ENCODE measurements at regions not wholly inside any gene's neighbourhood (a gene's known extent, or its start where the extent isn't known, plus 50 kb on each side); places are given as distances from the start of the nearest gene placed in this dataset.

DNA sequence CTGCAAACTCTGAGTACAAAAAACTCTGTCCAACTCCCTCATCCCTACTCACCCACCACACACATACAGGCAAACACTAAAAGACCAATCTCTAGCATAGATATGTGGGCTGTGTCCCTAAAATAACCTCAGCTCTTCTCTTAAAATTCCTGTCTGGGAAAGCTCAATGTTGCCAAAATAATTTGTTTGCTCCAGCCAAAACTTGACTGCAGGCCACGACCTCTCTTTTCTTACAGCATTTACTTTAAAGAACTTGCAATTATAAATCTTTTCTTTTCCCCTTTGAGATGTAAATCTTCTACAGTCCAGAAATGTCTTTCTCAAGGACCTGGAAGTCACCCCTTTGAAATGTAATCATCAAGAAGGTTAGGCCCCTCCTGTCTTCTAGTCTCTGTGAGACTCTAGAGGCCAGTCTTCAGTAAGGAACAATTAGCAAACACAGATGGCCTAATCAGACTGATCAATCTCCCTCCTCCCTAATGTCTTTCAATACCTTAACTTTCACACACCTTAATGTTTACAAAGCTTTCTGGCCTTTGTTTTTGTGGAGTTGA is 483.6 kb upstream of the RGS18 start:
- no peak overlapping the region for H3K4me3 ChIP-seq (ENCODE audit: extremely low read depth, insufficient read depth, low read length, poor library complexity, severe bottlenecking)
- no peak overlapping the region for H3K27ac ChIP-seq (ENCODE audit: low read depth, low read length, severe bottlenecking)
- no peaks in the 10 kb centered on the region for H3K9me3 ChIP-seq (ENCODE audit: control insufficient read depth, low read length)
- no peaks in the 10 kb centered on the region for H3K4me1 ChIP-seq (ENCODE audit: control insufficient read depth, insufficient read depth, low read length, poor library complexity, severe bottlenecking)
- WGBS, 2 experiments (ENCODE audit: insufficient coverage in 2 of 2) = 20 to 40% methylated on average over 1 of the region's 1 CpG
- no peaks in the 10 kb centered on the region for H3K36me3 ChIP-seq (ENCODE audit: control insufficient read depth, insufficient read depth, low read length)

DNA sequence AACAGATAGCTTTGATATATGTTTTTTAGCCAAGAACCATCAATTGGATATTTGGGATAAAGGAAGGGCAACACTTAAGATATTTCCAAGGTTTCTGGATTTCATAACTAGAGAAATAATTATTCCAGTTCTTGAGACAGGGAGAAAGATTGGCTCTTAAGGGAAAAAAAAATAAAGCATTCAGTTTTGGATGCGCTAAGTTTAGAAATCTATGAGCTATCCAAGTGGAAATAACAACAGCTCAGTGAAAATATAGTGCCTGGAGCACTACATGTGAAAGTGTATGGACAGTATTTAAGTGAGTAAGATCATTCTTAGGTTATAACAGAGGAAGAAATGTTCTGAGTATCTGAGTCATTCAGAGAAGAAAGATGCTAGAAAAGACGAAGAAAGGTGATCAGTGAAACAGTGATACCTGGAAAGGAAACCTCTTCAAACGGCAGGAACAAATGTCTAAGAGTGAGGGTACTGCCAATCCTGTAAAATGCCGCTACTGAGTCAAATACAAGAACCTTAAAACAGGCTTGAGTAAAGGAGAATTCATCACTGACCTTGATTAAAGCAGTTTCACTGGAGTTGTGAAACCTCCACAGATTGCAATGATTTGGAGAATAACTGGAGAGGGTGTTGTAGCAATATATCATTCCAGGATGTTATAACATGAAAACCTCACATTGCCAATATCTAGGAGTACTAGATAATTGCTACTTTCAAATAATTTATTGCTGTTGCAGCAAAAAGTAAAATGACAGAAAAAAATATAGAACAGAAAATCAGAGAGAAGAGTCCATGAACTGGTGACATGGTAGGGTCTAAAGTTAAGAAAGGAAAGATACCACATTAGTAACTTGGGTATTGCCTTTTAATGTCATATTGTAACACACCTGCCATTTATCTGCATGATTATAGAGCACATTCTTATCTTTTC is 482.1 kb upstream of the RGS18 start:
- H3K27ac ChIP-seq (ENCODE audit: low read depth, low read length, severe bottlenecking) = no peak overlapping the region
- no peaks in the 10 kb centered on the region for H3K36me3 ChIP-seq (ENCODE audit: control insufficient read depth, insufficient read depth, low read length)
- no peak overlapping the region for H3K4me3 ChIP-seq (ENCODE audit: extremely low read depth, insufficient read depth, low read length, poor library complexity, severe bottlenecking)
- H3K4me1 ChIP-seq (ENCODE audit: control insufficient read depth, insufficient read depth, low read length, poor library complexity, severe bottlenecking) = no peaks in the 10 kb centered on the region
- no peaks in the 10 kb centered on the region for H3K9me3 ChIP-seq (ENCODE audit: control insufficient read depth, low read length)
- 81 to 88% methylated on average over 4 of the region's 4 CpGs for WGBS, 2 experiments (ENCODE audit: insufficient coverage in 2 of 2)

DNA sequence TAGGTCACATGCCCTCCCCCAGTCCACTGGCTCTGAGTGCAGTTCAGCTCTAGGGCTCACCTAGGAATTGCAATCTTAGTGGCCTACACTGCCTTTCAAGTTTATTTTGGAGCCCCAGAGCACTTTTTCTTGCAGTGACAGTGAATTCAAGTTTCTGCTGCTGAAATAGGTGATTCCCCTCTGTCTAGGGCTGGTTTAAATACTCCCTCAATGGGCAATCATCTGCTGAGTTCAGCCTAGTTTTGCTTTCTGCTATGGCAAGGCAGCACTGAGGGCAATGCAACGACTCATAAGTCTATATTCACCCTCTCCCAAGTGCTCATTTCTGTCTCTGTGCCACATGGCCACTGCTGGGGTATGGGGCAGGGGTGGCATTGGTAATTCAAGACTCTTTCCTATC is 472.6 kb upstream of the RGS18 start:
- H3K27ac ChIP-seq (ENCODE audit: low read depth, low read length, severe bottlenecking) = no peak overlapping the region
- H3K9me3 ChIP-seq (ENCODE audit: control insufficient read depth, low read length) = no peaks in the 10 kb centered on the region
- H3K4me3 ChIP-seq (ENCODE audit: extremely low read depth, insufficient read depth, low read length, poor library complexity, severe bottlenecking) = no peak overlapping the region
- no peaks in the 10 kb centered on the region for H3K36me3 ChIP-seq (ENCODE audit: control insufficient read depth, insufficient read depth, low read length)
- no peaks in the 10 kb centered on the region for H3K4me1 ChIP-seq (ENCODE audit: control insufficient read depth, insufficient read depth, low read length, poor library complexity, severe bottlenecking)
- no CpG with 5 or more reads among the region's 1 CpG for WGBS, 2 experiments (ENCODE audit: insufficient coverage in 2 of 2)

DNA sequence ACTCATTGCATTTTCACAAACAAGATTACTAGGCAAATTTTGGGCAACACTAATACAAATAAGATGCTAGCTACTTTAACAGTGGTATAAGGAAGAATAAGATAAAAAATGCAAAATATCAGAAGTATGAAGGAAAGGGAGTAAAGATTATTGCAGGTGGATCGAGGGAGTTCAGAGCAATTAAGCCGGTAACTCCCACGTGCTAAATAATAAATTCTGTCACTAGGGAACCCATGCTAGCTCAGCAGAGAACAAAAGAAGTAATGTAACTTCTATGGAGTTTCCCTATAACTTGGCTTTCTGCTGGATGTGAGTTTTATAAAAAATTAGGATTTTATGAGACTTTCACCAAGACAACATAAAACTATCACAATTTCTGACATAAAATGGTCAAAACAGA is 470.5 kb upstream of the RGS18 start:
- H3K27ac ChIP-seq (ENCODE audit: low read depth, low read length, severe bottlenecking) = no peak overlapping the region
- no peak overlapping the region for H3K4me3 ChIP-seq (ENCODE audit: extremely low read depth, insufficient read depth, low read length, poor library complexity, severe bottlenecking)
- H3K36me3 ChIP-seq (ENCODE audit: control insufficient read depth, insufficient read depth, low read length) = no peaks in the 10 kb centered on the region
- 75 to 82% methylated on average over 3 of the region's 3 CpGs for WGBS, 2 experiments (ENCODE audit: insufficient coverage in 2 of 2)
- H3K9me3 ChIP-seq (ENCODE audit: control insufficient read depth, low read length) = no peaks in the 10 kb centered on the region
- H3K4me1 ChIP-seq (ENCODE audit: control insufficient read depth, insufficient read depth, low read length, poor library complexity, severe bottlenecking) = no peaks in the 10 kb centered on the region

DNA sequence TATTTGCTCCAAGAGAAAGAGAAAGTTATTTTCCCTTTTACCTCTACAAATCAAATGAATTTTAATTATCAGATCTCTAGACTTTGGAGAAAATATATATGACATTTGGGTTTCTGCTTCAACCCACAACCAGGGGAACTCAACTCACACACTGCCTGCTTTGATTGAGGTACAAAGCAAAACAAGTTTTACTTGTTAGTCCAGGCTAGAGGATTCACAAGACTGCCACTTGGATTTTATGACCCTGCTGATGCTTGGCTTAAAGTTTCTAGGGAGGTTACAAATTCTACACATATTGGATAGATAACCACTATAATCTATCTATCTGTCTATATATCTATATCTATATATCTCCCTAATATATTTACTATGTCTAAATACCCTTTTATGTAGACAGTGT is 467.3 kb upstream of the RGS18 start:
- H3K27ac ChIP-seq (ENCODE audit: low read depth, low read length, severe bottlenecking) = no peak overlapping the region
- no peaks in the 10 kb centered on the region for H3K4me1 ChIP-seq (ENCODE audit: control insufficient read depth, insufficient read depth, low read length, poor library complexity, severe bottlenecking)

DNA sequence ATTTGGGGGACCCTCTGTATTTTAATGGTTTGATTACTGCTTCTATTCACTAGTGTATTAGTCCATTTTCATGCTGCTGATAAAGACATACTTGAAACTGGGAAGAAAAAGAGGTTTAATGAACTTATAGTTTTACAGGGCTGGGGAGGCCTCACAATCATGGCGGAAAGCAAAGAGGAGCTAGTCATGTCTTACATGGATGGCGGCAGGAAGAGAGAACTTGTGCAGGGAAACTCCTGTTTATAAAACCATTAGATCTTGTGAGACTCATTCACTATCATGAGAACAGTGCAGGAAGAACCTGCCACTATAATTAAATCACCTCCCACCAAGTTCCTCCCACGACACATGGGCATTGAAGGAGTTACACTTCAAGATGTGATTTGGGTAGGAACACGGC is 464.5 kb upstream of the RGS18 start:
- Histone ChIP-seq H3K27ac (ENCODE audit: low read depth, low read length, severe bottlenecking) (no peak overlapping the region), H3K4me3 (ENCODE audit: extremely low read depth, insufficient read depth, low read length, poor library complexity, severe bottlenecking) (no peak overlapping the region), H3K36me3 (ENCODE audit: control insufficient read depth, insufficient read depth, low read length) (no peaks in the 10 kb centered on the region), H3K9me3 (ENCODE audit: control insufficient read depth, low read length) (no peaks in the 10 kb centered on the region), H3K4me1 (ENCODE audit: control insufficient read depth, insufficient read depth, low read length, poor library complexity, severe bottlenecking) (no peaks in the 10 kb centered on the region)
- WGBS, 2 experiments (ENCODE audit: insufficient coverage in 2 of 2) = 83 to 89% methylated on average over 3 to 4 of the region's 4 CpGs

More for the DNA sequence above, 467.3 kb upstream of the RGS18 start:
- Histone ChIP-seq H3K4me3 (ENCODE audit: extremely low read depth, insufficient read depth, low read length, poor library complexity, severe bottlenecking) (no peak overlapping the region), H3K9me3 (ENCODE audit: control insufficient read depth, low read length) (no peaks in the 10 kb centered on the region), H3K36me3 (ENCODE audit: control insufficient read depth, insufficient read depth, low read length) (no peaks in the 10 kb centered on the region)

DNA sequence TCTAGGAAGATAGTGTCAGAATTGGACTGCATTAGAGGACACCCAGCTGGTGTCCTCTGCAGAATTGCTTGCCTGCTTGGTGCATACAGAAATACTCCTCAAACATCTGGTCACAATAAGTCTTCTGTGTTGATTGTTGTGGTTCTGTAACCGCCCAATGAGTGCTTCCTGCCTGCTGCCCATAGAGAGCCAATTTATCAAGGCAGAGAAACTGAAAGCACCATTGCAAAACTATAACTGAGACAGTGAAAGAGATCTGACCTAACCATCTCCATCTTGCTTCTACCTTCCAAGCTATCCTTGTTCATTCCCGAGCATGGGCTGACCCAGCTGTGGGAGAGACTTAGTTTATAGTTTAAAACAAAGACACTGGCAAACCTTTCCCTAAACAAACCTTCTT is 462.4 kb upstream of the RGS18 start:
- H3K4me3 ChIP-seq (ENCODE audit: extremely low read depth, insufficient read depth, low read length, poor library complexity, severe bottlenecking) = no peak overlapping the region
- no CpG with 5 or more reads among the region's 2 CpGs for WGBS, 2 experiments (ENCODE audit: insufficient coverage in 2 of 2)
- H3K9me3 ChIP-seq (ENCODE audit: control insufficient read depth, low read length) = no peaks in the 10 kb centered on the region
- no peak overlapping the region for H3K27ac ChIP-seq (ENCODE audit: low read depth, low read length, severe bottlenecking)
- H3K4me1 ChIP-seq (ENCODE audit: control insufficient read depth, insufficient read depth, low read length, poor library complexity, severe bottlenecking) = no peaks in the 10 kb centered on the region
- no peaks in the 10 kb centered on the region for H3K36me3 ChIP-seq (ENCODE audit: control insufficient read depth, insufficient read depth, low read length)

DNA sequence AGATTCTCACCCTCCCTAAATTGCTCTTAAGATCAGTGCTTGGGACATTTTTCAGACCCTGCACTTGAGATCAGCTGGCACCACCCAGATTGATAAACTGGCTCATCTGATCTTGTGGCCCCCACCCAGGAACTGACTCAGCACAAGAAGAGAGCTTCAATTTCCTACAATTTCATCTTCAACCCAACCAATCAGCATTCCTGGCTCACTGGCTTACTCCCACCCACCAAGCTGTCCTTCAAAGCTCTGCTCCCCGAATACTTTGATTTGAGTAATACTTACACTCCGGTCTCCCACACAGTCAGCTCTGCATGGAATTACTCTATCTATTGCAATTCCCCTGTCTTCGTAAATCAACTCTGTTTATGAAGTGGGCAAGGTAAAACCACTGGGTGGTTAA is 461.9 kb upstream of the RGS18 start:
- Histone ChIP-seq H3K4me3 (ENCODE audit: extremely low read depth, insufficient read depth, low read length, poor library complexity, severe bottlenecking) (no peak overlapping the region), H3K4me1 (ENCODE audit: control insufficient read depth, insufficient read depth, low read length, poor library complexity, severe bottlenecking) (no peaks in the 10 kb centered on the region), H3K27ac (ENCODE audit: low read depth, low read length, severe bottlenecking) (no peak overlapping the region), H3K9me3 (ENCODE audit: control insufficient read depth, low read length) (no peaks in the 10 kb centered on the region), H3K36me3 (ENCODE audit: control insufficient read depth, insufficient read depth, low read length) (no peaks in the 10 kb centered on the region)
- WGBS, 2 experiments (ENCODE audit: insufficient coverage in 2 of 2) = 78 to 100% methylated on average over 1 of the region's 3 CpGs

DNA sequence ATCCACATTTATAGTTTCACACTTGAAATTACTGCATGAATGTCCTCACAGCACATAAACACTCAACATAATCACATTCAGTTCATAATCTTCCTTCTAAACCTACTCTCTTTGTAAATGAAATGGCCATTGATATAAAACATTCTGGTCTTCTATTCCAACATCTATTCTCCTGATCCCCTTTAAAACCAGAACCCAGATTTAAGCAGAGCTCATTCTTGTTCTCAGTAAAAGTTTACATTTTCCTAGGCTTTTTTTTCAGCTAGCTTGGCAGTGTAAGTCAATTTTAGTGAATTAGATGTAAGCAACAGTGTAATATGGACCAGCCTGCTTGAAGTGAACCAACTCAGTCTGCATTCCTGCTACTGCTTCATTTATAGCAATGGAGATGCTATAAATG is 460.7 kb upstream of the RGS18 start:
- no peaks in the 10 kb centered on the region for H3K4me1 ChIP-seq (ENCODE audit: control insufficient read depth, insufficient read depth, low read length, poor library complexity, severe bottlenecking)
- H3K27ac ChIP-seq (ENCODE audit: low read depth, low read length, severe bottlenecking) = no peak overlapping the region
- H3K4me3 ChIP-seq (ENCODE audit: extremely low read depth, insufficient read depth, low read length, poor library complexity, severe bottlenecking) = no peak overlapping the region
- H3K36me3 ChIP-seq (ENCODE audit: control insufficient read depth, insufficient read depth, low read length) = no peaks in the 10 kb centered on the region
- no peaks in the 10 kb centered on the region for H3K9me3 ChIP-seq (ENCODE audit: control insufficient read depth, low read length)

DNA sequence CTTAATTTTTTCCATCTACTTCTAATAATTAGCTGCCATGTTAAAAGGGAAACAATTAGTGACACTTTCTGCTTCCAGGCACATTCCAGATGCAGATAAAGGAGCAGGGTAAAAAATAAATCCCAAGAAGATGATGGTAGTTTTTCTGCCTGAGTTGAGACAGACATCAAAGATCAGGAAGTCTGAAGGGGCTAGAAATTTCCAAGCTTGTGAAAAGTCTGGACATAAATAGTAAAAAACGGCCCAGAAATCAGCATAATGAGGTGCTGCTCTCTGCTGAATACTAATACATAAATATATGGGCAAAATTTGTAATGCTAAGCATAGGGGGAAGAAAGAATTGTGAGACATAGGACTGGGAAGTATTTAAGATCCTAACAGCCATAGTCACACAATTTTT is 460.0 kb upstream of the RGS18 start:
- Histone ChIP-seq H3K4me3 (ENCODE audit: extremely low read depth, insufficient read depth, low read length, poor library complexity, severe bottlenecking) (no peak overlapping the region), H3K4me1 (ENCODE audit: control insufficient read depth, insufficient read depth, low read length, poor library complexity, severe bottlenecking) (no peaks in the 10 kb centered on the region), H3K27ac (ENCODE audit: low read depth, low read length, severe bottlenecking) (no peak overlapping the region), H3K36me3 (ENCODE audit: control insufficient read depth, insufficient read depth, low read length) (no peaks in the 10 kb centered on the region), H3K9me3 (ENCODE audit: control insufficient read depth, low read length) (no peaks in the 10 kb centered on the region)
- WGBS, 2 experiments (ENCODE audit: insufficient coverage in 2 of 2) = no CpG with 5 or more reads among the region's 1 CpG

DNA sequence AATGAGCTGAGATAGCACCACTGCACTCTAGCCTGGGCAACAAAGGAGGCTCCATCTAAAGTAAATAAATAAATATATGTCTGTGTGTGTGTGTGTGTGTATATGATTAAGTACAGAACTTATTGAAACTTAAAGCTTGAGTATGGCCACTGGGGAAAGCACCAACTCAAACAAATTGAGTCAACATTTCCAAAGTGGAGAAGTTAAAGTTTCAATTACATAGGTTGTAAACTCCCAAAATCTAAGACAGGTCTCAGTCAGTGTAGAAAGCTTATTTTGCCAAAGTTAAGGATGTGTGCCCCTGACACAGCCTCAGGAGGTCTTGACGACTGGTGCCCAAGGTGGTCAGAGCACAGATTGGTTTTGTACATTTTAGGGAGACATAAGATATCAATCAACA is 458.9 kb upstream of the RGS18 start:
- H3K27ac ChIP-seq (ENCODE audit: low read depth, low read length, severe bottlenecking) = no peak overlapping the region
- H3K4me1 ChIP-seq (ENCODE audit: control insufficient read depth, insufficient read depth, low read length, poor library complexity, severe bottlenecking) = no peaks in the 10 kb centered on the region
- H3K36me3 ChIP-seq (ENCODE audit: control insufficient read depth, insufficient read depth, low read length) = no peaks in the 10 kb centered on the region
- H3K4me3 ChIP-seq (ENCODE audit: extremely low read depth, insufficient read depth, low read length, poor library complexity, severe bottlenecking) = no peak overlapping the region
- 100% methylated on average over 1 of the region's 1 CpG for WGBS, 2 experiments (ENCODE audit: insufficient coverage in 2 of 2)
- H3K9me3 ChIP-seq (ENCODE audit: control insufficient read depth, low read length) = no peaks in the 10 kb centered on the region
